GM19395 (cell line): ENCODE measurements at regions not wholly inside any gene's neighbourhood (a gene's known extent, or its start where the extent isn't known, plus 50 kb on each side); places are given as distances from the start of the nearest gene placed in this dataset.
"Not testable (repeated sequence)": the region's sequence is repeated elsewhere in the genome, so short reads cannot be mapped to it uniquely, and the experiment has no call there.

Experiments used
- ATAC-seq: cut with Tn5 transposase; IDR thresholded peaks from one replicate; pipeline ENCODE4 v1.9.1; 2021; ENCODE audit warnings: mild to moderate bottlenecking, moderate library complexity; ENCODE audit not compliant: unreplicated experiment

DNA sequence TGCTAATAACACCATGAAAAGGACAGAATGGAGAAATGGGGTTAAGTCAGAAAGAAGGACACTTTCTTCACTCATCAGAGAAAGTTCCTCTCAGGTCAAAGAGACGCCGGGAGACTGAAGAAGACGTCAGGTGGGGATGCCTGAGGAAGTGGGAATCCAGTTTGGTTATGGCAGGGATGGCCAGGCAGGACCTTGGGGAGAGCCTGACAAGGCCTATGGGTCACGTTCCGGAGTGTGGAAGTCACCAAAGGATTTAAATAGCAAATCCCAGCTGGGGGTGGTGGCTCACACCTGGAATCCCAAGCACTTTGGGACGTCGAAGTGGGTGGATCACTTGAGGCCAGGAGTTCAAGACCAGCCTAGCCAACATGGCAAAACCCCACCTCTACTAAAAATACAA is 432.7 kb upstream of the SMIM21 start:
- no peak for ATAC-seq

DNA sequence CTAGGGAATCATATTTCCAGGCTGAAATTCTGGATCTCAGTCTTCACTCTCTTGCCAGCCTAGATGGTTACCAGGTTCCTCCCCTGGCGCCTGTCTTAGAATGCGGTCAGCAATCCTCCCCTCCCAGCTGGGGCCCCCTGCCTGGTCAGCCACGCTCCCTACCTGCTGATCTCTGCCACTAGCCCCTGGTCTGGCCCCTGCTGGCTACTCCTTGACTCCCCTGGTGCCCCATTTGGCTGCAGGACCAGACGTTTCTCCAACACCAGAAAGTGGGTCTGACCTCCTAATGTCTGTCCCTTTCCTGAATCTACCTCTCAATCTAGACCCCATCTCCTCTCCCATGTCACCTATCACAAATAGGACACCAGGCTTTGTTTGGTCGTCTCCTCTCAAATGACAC is 432.0 kb upstream of the SMIM21 start:
- no peak for ATAC-seq

DNA sequence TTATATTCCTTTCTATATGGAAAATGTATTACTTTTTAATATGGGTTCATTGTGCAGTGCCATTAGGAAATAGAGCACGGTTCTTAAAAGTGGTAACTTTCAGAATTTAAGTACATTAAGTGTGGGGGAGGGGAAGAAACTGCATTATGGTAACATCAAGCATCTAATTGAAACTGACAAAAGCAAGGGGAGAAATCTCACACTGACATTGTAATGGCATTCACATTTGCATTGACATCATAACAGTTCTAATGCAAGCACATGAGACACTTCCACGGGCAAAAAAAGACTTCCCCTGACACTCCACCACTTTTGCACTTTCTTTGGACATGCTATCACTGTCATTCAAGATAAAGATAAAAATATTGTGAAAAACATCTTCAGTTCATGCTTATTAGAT is 431.3 kb upstream of the SMIM21 start:
- ATAC-seq = no peak

DNA sequence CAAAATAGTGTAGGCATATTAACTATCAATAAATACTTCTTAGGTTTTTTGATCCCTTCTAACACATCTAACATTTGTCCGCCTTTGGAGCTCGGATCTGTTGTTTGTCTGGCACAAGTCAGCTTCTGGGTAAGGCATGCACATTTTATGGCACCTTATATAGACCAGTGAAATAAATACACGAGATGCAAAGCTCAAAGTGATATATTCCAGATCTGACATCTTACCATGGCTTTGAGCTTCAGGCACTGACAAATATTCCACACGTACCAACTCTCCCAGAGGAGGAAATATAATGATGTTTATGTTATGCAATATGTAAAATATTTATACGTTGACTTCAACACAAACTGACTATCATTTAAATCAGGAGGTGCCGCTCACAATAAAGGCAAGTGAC is 430.1 kb upstream of the SMIM21 start:
- no peak for ATAC-seq

DNA sequence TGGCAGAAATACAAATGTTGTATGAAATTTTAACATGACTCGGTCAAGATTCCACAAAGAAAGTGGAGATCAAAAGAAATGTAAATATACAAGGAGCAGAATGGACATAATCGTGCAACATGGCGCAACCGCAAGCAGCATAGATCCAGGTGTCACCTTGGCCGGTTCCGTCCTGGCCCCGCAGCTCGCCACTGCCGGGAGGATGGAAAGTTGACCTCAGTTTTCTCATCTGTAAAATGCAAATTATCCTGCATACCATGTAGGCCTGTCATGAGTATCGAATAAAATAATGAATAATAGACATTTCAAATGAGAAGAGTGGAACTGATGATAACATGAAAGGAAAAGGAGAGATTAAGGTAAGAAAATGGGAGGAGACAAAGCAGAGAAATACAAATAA is 427.3 kb upstream of the SMIM21 start:
- ATAC-seq = no peak

- no peak for ATAC-seq
Observed at GRCh38 chr18:75854174-75854573, 426.7 kb upstream of the SMIM21 start.

- no peak for ATAC-seq
Observed at GRCh38 chr18:75846321-75846720, 418.8 kb upstream of the SMIM21 start.

- ATAC-seq = no peak
Observed at GRCh38 chr18:75845413-75845812, 417.9 kb upstream of the SMIM21 start.

GRCh38 chr18:75844146-75844545 is 416.6 kb upstream of the SMIM21 start:
- no peak for ATAC-seq

DNA sequence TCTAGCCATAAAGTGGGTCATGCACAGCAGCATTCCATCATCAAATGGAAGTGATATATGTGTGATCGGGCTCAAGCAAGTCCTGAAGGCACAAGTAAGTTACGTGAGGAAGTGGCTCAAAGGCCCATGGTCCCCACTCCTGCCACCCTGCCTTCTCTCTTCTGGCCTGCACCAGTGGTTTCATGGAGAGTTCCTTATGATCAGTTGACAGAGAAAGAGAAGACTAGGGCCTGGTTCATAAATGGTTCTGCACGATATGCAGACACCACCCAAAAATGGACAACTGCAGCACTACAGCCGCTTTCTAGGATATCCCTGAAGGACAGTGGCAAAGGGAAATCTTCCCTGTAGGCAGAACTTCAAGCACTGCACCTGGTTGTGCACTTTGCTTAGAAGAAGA is 412.6 kb upstream of the SMIM21 start:
- ATAC-seq = no peak

DNA sequence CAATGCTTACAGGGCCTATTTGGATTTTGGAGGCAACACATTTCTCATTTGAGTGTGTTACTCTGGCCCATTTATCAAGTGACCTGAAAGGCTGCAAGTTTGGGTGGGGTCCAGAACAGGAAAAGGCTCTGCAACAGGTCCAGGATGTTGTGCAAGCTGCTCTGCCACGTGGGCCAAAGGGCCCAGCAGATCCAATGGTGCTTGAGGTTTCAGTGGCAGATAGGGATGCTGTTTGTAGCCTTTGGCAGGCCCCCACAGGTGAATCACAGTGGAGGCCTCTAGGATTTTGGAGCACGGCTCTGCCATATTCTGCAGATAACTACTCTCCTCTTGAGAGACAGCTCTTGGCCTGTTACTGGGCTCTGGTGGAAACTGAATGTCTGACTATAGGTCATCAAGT is 412.2 kb upstream of the SMIM21 start:
- ATAC-seq = not testable (repeated sequence)

GRCh38 chr18:75839041-75839440 is 411.5 kb upstream of the SMIM21 start:
- ATAC-seq = no peak

GRCh38 chr18:75837316-75837715 is 409.8 kb upstream of the SMIM21 start:
- no peak for ATAC-seq

DNA sequence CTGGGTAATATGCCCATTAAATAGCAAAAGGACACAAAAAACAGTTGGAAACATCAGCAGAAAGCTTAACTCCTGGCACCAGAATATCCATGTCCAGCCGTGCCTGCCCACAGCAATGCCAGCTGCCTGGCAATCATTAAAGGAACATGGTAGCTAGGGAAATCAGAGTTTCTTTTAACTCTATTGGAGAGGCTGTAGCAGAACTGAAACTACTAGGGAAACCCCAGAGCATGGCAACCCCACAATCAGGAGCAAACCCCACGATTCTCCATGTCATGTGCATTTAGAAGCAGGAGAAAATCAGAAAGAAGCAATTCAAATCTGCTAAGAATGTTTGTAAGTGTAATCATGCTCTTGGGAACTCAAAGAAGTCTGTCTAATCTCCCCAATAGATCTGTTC is 409.0 kb upstream of the SMIM21 start:
- ATAC-seq = no peak

- ATAC-seq = no peak
Observed at GRCh38 chr18:75831960-75832359, 404.5 kb upstream of the SMIM21 start.

DNA sequence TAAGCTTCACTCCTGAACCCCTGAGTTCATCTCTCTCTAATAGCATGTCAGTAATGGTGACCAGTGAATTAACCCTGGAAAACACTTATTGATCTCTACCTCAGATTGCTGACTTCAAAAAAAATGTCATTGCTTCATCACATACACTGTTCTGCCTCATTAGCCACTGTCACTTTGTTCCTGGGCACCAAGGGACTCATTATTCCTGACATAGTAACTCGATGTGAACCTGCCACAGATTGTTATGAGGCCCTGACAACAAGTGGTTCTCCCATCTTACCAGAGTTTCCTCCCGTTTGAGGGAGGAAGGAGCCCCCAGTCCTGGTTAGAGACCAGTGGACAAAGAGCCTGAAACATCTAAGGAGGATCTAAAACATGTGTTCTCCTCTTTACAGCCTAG is 403.3 kb upstream of the SMIM21 start:
- no peak for ATAC-seq

GRCh38 chr18:75829091-75829490 is 401.6 kb upstream of the SMIM21 start:
- ATAC-seq = no peak

DNA sequence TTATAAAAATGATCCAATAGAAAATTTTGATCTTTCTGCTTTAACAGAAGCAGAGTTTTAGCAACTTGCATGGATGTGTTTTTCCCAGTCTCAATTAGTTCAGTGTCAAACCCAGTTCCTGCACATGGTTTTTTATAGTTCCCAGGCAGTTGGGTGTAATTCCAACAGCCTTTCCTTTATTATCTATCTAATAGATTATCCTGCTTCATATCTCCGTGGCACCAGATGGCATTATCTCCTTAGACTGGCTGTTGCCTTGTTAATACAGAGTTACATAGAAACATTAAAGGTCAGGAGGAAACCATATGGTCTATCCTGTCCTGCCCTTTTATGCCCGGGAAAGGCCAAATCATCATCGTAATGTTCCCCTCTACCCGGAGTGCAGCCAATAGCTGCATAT is 400.9 kb upstream of the SMIM21 start:
- ATAC-seq = no peak

DNA sequence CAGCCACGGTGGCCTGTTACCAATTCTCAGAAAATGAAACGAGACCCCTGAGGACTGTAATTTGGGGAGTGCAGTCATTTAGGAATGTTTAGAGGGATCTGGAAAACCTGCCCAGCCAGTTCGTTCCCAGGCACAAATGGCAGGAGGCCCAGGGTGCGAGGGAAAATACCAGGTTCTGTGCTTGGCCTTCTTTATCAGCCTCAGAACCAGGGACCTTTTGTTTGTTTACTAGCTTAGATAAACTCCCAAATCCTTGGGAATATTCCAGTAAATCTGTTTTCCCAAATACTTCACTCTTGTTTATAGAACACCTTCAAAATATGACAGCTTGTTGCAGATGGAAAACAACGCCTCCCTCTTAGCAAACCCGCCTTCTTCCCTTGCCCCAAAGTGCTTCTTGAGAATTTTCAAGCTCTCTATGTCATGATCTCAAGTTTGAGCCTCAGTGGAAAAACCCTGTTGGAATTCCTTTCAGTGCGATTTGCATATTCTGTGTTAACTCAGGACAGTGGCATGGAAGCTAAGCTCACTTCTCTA is 400.3 kb upstream of the SMIM21 start:
- no peak for ATAC-seq

DNA sequence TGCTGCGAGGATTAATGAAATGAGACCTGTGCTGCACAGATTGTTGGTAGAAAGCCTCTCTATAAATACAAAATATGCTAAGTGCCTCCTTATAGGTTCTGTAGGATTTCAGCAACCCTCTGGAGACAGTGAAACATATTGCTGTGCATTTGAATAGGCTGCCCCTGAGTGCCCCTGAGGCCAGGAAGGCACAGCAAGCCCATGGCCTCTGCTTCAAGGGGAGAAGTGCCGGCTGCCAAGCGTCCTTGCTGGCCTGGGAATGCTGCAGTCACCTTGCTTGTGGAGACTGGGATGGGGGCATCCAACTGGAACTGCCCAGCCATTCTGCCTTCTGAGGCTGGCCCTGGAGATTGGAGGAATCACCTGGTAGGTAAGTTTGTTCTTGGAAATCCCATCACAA is 397.2 kb upstream of the SMIM21 start:
- no peak for ATAC-seq

- no peak for ATAC-seq
Observed at GRCh38 chr18:75823471-75823870, 396.0 kb upstream of the SMIM21 start.

GRCh38 chr18:75818383-75818782 is 390.9 kb upstream of the SMIM21 start:
- ATAC-seq = no peak

DNA sequence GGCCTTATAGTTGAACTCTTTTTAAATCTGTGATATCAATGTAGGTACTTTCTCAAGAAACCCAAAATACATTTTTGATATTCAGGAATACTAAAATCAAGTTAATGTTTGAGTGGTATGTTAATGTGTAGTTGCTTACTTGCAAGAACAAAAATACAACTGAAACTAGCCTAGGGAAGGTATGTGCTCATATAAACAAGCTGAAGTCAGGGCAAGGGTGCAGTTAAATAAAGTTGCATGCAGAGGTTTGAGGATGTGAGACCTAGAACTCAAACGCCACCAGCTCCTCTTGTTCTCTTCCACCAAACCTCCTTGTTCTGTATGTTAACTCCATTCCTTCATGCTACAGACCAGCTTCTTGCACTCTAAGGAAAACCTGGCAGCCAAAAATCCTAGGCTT is 388.3 kb upstream of the SMIM21 start:
- no peak for ATAC-seq

DNA sequence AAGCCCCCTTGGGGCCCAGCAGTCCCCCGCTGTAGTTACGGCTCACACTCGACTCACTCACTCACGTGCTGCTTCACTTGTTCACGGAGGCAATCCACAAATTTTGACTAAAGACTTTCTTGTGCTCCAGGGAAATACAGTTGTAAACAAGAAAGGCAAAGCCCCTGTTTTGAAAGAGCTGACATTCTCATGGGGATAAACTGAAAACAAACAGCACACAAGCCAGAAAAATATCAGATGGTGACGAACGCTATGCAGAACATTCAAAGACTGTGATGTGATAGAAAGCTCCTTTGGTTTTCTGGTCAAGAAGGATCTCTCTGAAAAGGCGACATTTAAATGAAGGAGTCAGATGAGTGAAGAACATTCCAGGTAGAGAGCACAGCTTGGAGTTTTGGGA is 385.3 kb upstream of the SMIM21 start:
- ATAC-seq = no peak
